Right lobe of liver (tissue), 4 donors: ENCODE measurements at regions not wholly inside any gene's neighbourhood (a gene's known extent, or its start where the extent isn't known, plus 50 kb on each side); places are given as distances from the start of the nearest gene placed in this dataset.

Experiments
- POLR2A ChIP-seq: fragments of 450-650 bp; IDR thresholded peaks from one replicate; pipeline ENCODE4 v1.6.1; 2017; ENCODE audit warnings: antibody characterized with exemption, mild to moderate bottlenecking
- TF ChIP-seq, protein P1 (sequence below), 4 donors: fragments of 200-600 bp in 3 of 4; fragments of 450-650 bp in 1 of 4; IDR thresholded peaks; one replicate each; pipeline versions ENCODE4 v1.5.1 to v1.8.0; 2016 to 2022; ENCODE audit warnings: antibody characterized with exemption in 4 of 4, mild to moderate bottlenecking in 2 of 4
- donor health status: DM: no; HTN: no; CAD: no.
- donor health status: DM: no; HTN: no; CAD: no.
- donor health status: DM: no; HTN: yes; CAD: no.

DNA sequence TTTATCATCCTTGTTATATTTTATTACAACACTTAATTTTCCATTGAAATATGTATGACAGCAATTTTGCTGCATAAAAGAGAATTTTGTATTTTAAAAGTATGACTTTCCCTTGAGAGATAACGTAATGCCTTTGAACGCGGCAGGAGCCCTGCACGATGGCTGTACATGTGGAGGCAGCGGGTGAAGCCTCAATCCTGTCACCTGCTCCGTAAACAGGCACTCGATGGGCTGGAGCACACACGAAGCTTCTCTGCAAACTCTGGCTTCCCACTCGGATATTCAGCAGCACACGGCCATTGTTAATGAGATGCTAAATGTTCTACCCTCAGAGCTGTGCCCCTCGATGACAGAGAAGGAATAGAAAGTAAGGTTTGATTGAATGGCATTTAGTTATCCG, 184.4 kb downstream of the RTP5 start:
- TF ChIP-seq, protein P1, sequence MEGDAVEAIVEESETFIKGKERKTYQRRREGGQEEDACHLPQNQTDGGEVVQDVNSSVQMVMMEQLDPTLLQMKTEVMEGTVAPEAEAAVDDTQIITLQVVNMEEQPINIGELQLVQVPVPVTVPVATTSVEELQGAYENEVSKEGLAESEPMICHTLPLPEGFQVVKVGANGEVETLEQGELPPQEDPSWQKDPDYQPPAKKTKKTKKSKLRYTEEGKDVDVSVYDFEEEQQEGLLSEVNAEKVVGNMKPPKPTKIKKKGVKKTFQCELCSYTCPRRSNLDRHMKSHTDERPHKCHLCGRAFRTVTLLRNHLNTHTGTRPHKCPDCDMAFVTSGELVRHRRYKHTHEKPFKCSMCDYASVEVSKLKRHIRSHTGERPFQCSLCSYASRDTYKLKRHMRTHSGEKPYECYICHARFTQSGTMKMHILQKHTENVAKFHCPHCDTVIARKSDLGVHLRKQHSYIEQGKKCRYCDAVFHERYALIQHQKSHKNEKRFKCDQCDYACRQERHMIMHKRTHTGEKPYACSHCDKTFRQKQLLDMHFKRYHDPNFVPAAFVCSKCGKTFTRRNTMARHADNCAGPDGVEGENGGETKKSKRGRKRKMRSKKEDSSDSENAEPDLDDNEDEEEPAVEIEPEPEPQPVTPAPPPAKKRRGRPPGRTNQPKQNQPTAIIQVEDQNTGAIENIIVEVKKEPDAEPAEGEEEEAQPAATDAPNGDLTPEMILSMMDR (IDR thresholded peaks at IDR 0.05) = no peak
- no peak for TF ChIP-seq POLR2A
